ENCODE measurements at regions not wholly inside any gene's neighbourhood (a gene's known extent, or its start where the extent isn't known, plus 50 kb on each side); places are given as distances from the start of the nearest gene placed in this dataset.
A peak's percentile ranks its signal among the peaks of the same experiment; 100 is the strongest.

GRCh38 chr3:144241404-144241803 lies 269.8 kb downstream of the DIPK2A start:
- DNase-seq (ENCODE audit: insufficient read length) (no peak), FAIRE-seq (no peak)
- TF ChIP-seq TAF1 (IDR thresholded peaks at IDR 0.05; ENCODE audit: borderline replicate concordance, low read depth, low read length) (no peak), POLR2A (IDR thresholded peaks at IDR 0.05; ENCODE audit: low read depth, low read length) (no peak), POLR2AphosphoS5 (IDR thresholded peaks at IDR 0.05; ENCODE audit: low read depth, low read length) (no peak)

- TF ChIP-seq POLR2A (IDR thresholded peaks at IDR 0.05; ENCODE audit: low read depth, low read length) (no peak), TAF1 (IDR thresholded peaks at IDR 0.05; ENCODE audit: borderline replicate concordance, low read depth, low read length) (no peak), POLR2AphosphoS5 (IDR thresholded peaks at IDR 0.05; ENCODE audit: low read depth, low read length) (no peak)
- FAIRE-seq (no peak), DNase-seq (ENCODE audit: insufficient read length) (no peak)
Measured at GRCh38 chr3:144242747-144243146, 271.1 kb downstream of the DIPK2A start.

GRCh38 chr3:144244662-144245061 lies 273.0 kb downstream of the DIPK2A start:
- DNase-seq (ENCODE audit: insufficient read length): no peak
- FAIRE-seq: no peak
- no peak for TF ChIP-seq TAF1 (IDR thresholded peaks at IDR 0.05; ENCODE audit: borderline replicate concordance, low read depth, low read length)
- no peak for TF ChIP-seq POLR2A (IDR thresholded peaks at IDR 0.05; ENCODE audit: low read depth, low read length)
- no peak for TF ChIP-seq POLR2AphosphoS5 (IDR thresholded peaks at IDR 0.05; ENCODE audit: low read depth, low read length)

- TF ChIP-seq POLR2AphosphoS5 (IDR thresholded peaks at IDR 0.05; ENCODE audit: low read depth, low read length) (no peak), TAF1 (IDR thresholded peaks at IDR 0.05; ENCODE audit: borderline replicate concordance, low read depth, low read length) (no peak), POLR2A (IDR thresholded peaks at IDR 0.05; ENCODE audit: low read depth, low read length) (no peak)
- FAIRE-seq: no peak
- no peak for DNase-seq (ENCODE audit: insufficient read length)
Measured at GRCh38 chr3:144252896-144253295, 281.3 kb downstream of the DIPK2A start.

GRCh38 chr3:144257381-144257780 lies 285.8 kb downstream of the DIPK2A start:
- FAIRE-seq (no peak), DNase-seq (ENCODE audit: insufficient read length) (no peak)
- TF ChIP-seq POLR2AphosphoS5 (IDR thresholded peaks at IDR 0.05; ENCODE audit: low read depth, low read length): no peak
- TF ChIP-seq TAF1 (IDR thresholded peaks at IDR 0.05; ENCODE audit: borderline replicate concordance, low read depth, low read length): no peak
- TF ChIP-seq POLR2A (IDR thresholded peaks at IDR 0.05; ENCODE audit: low read depth, low read length): no peak

GRCh38 chr3:144259267-144259666 lies 287.6 kb downstream of the DIPK2A start:
- no peak for TF ChIP-seq TAF1 (IDR thresholded peaks at IDR 0.05; ENCODE audit: borderline replicate concordance, low read depth, low read length)
- TF ChIP-seq POLR2A (IDR thresholded peaks at IDR 0.05; ENCODE audit: low read depth, low read length): no peak
- no peak for TF ChIP-seq POLR2AphosphoS5 (IDR thresholded peaks at IDR 0.05; ENCODE audit: low read depth, low read length)
- FAIRE-seq: no peak
- no peak for DNase-seq (ENCODE audit: insufficient read length)

- TF ChIP-seq POLR2A (IDR thresholded peaks at IDR 0.05; ENCODE audit: low read depth, low read length) (no peak), TAF1 (IDR thresholded peaks at IDR 0.05; ENCODE audit: borderline replicate concordance, low read depth, low read length) (no peak), POLR2AphosphoS5 (IDR thresholded peaks at IDR 0.05; ENCODE audit: low read depth, low read length) (no peak)
- no peak for DNase-seq (ENCODE audit: insufficient read length)
- FAIRE-seq: no peak
Measured at GRCh38 chr3:144263706-144264105, 292.1 kb downstream of the DIPK2A start.

GRCh38 chr3:144264350-144264749 lies 292.7 kb downstream of the DIPK2A start:
- TF ChIP-seq TAF1 (IDR thresholded peaks at IDR 0.05; ENCODE audit: borderline replicate concordance, low read depth, low read length) (no peak), POLR2A (IDR thresholded peaks at IDR 0.05; ENCODE audit: low read depth, low read length) (no peak), POLR2AphosphoS5 (IDR thresholded peaks at IDR 0.05; ENCODE audit: low read depth, low read length) (no peak)
- no peak for DNase-seq (ENCODE audit: insufficient read length)
- FAIRE-seq: no peak

GRCh38 chr3:144264794-144265193 lies 293.2 kb downstream of the DIPK2A start:
- TF ChIP-seq POLR2AphosphoS5 (IDR thresholded peaks at IDR 0.05; ENCODE audit: low read depth, low read length) (no peak), POLR2A (IDR thresholded peaks at IDR 0.05; ENCODE audit: low read depth, low read length) (no peak), TAF1 (IDR thresholded peaks at IDR 0.05; ENCODE audit: borderline replicate concordance, low read depth, low read length) (no peak)
- no peak for DNase-seq (ENCODE audit: insufficient read length)
- no peak for FAIRE-seq

GRCh38 chr3:144265542-144266100 lies 294.0 kb downstream of the DIPK2A start:
- FAIRE-seq (no peak), DNase-seq (ENCODE audit: insufficient read length) (no peak)
- TF ChIP-seq POLR2A (IDR thresholded peaks at IDR 0.05; ENCODE audit: low read depth, low read length): no peak
- TF ChIP-seq TAF1 (IDR thresholded peaks at IDR 0.05; ENCODE audit: borderline replicate concordance, low read depth, low read length): no peak
- no peak for TF ChIP-seq POLR2AphosphoS5 (IDR thresholded peaks at IDR 0.05; ENCODE audit: low read depth, low read length)

GRCh38 chr3:144270100-144270499 lies 298.5 kb downstream of the DIPK2A start:
- DNase-seq (ENCODE audit: insufficient read length): no peak
- peak; percentile 70 for FAIRE-seq
- TF ChIP-seq POLR2AphosphoS5 (IDR thresholded peaks at IDR 0.05; ENCODE audit: low read depth, low read length) (no peak), TAF1 (IDR thresholded peaks at IDR 0.05; ENCODE audit: borderline replicate concordance, low read depth, low read length) (no peak), POLR2A (IDR thresholded peaks at IDR 0.05; ENCODE audit: low read depth, low read length) (no peak)

- DNase-seq (ENCODE audit: insufficient read length): no peak
- peak; percentile 27 for FAIRE-seq
- TF ChIP-seq TAF1 (IDR thresholded peaks at IDR 0.05; ENCODE audit: borderline replicate concordance, low read depth, low read length) (no peak), POLR2A (IDR thresholded peaks at IDR 0.05; ENCODE audit: low read depth, low read length) (no peak), POLR2AphosphoS5 (IDR thresholded peaks at IDR 0.05; ENCODE audit: low read depth, low read length) (no peak)
Measured at GRCh38 chr3:144272680-144273079, 301.1 kb downstream of the DIPK2A start.
